NCI-H446 (cell line): ENCODE measurements at regions not wholly inside any gene's neighbourhood (a gene's known extent, or its start where the extent isn't known, plus 50 kb on each side); places are given as distances from the start of the nearest gene placed in this dataset.

Experiments used
- DNase-seq, 2 experiments: peaks; one replicate each; lab custom pipeline; 2025; lab: John Stamatoyannopoulos, UW

DNA sequence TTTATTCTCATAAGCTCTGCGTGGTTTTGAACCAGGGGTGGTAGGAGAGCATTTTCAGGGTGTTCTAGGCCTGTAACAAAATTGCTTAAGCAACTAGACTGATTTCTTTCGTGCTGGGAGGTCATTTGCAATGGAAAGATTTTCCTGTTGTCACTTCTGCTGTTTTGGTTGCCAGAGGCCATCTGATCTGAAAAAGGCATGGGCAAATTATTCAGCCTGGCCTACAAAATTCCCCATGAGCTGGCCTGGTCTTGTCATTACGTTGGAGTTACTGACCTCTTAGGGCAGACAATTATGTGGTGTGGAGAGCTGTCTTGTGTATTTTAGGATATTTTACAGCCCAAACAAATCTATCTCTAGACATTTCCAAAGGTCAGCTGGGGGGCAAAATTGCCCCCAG lies 444.4 kb upstream of the DAB1 start:
- DNase-seq, result no peak

- no peak for DNase-seq
Observed at GRCh38 chr1:57866998-57867397, 443.1 kb upstream of the DAB1 start.

DNA sequence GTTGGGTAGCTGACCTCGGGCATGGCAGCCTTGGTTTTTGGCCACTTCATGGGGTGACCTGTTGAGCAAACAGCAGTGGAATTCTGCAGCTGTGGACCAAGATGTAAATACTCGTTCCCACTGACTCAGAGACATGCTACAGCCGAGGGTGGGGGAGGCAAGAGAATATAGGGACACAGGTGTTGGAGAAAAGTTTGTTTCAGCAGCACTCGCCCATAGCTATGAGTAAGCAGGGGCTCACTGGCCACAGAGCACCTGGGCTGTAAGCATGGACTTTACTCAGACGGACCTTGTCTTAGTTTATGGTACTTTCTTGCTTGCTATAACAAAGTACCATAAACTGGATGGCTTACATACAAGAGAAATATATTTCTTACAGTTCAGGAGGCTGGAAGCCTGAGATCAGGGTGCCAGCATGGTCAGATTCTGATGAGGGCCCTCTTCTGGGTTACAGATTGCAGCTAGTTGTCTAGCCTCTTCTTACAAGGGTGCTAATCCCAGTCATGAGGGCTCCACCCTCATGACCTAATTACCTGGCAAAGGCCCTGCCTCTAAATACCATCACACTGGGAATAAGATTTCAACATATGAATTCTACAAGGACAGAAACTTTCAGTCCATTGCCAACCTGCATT lies 437.2 kb upstream of the DAB1 start:
- no peak for DNase-seq

DNA sequence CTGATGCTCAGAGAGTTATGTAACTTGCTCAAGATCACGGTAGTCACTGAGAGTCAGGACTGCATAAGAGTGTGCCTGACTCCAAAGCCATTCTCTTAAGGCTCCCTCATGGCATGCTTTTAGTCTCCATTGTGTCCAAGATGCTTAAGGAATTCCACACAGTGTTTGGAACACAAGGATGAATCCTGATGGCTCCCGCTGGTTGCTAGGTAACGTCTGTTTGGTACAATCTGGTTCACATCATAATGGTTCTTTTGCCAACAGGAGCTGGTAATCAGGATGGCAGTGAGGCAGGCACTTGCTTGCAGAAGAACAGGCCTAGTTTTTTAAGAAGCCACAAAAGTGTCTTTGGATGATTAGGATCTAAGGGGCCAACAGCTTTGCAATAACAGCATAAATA lies 436.5 kb upstream of the DAB1 start:
- peak in 1 of 2 experiments; percentile 8 for DNase-seq

GRCh38 chr1:57858740-57859139 lies 434.9 kb upstream of the DAB1 start:
- no peak for DNase-seq

DNA sequence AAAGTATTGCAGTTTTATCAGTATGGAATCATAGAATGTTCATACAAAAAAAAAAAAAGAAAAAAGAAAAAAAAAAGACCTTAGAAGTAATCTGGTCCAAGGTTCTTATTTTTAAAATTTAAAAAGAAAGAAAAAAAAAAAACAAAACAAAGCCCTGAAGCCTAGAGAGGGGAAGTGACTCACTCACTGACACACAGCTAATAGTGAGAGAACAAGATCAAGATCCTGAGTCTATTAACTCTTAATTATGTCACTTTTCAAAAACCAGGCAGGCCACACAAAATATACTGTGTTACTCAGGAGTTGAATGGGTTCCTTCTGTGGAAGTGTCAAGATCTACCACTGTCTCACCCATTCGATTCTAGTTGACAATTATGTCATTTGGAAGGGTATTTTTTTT lies 433.9 kb upstream of the DAB1 start:
- DNase-seq, result no peak

GRCh38 chr1:57854436-57854835 lies 430.6 kb upstream of the DAB1 start:
- peak; percentile 15 to 79 for DNase-seq

GRCh38 chr1:57850176-57850940 lies 426.5 kb upstream of the DAB1 start:
- DNase-seq, result no peak

GRCh38 chr1:57848406-57848805 lies 424.5 kb upstream of the DAB1 start:
- no peak for DNase-seq

GRCh38 chr1:57845041-57845440 lies 421.2 kb upstream of the DAB1 start:
- DNase-seq, result no peak

DNA sequence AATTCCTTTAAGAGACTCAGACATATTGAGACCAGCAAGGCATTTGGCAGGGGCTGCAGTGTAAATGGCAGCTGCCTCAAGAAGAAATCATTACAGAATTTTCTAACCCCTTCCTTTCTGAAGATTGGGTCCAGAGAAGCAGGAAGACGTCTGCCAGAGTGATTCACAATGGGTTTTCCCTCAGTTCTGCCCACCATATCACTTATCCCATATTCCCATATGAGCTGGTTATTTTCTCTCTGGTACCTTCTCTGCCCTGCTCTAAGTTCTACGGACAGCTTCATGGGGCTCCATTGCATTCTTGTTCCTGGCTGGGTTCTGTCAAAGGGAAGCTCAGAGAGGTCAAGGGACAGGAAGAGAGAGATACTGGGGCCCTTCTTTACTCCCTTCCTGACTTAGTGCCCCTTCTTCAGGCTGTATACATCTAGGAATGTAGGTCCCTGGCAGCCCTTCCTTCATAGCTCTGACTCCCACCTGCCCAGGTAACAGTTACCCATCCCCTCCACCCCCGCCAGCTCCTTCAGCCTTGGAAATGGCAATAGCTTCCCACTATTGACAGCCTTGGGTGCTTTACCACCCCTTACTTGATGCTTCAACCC lies 420.6 kb upstream of the DAB1 start:
- no peak for DNase-seq

DNA sequence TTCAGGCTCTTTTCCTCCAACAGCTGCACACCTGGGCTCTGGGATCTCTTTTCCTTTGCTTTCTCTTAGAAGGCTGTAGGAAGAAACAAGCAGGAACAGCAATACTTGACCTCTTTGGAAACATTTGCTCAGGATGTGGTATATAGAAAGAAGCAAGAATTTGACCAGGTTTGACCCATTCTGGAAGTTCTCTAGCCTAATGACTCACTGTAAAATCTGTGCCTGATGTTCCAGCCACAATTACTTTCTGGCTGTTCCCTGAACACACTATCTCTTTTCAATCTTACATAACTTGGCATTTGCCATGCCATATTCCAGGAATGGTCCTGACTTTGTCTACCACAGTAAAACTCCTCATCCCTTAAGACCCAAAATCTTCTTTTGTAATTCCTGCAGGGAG lies 419.9 kb upstream of the DAB1 start:
- no peak for DNase-seq

DNA sequence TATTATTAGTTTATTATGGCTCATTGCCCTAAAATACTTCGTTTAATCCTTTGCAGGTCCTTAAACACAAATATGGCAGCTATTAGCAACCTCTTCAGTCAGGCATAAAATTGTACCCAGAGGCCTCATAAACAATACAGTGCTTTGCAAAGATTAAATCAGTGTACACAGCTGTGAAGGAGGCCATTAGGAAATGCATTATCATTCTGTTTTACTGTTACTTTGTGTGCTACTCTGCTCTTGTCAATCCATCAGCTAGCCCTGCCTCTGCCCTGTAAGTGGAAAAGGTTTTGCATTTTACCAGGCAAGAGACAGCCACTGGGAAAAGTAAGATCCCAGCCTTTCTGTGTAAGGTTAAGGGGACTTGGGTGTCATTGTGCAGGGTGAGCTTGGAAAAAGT lies 415.7 kb upstream of the DAB1 start:
- DNase-seq, result no peak

DNA sequence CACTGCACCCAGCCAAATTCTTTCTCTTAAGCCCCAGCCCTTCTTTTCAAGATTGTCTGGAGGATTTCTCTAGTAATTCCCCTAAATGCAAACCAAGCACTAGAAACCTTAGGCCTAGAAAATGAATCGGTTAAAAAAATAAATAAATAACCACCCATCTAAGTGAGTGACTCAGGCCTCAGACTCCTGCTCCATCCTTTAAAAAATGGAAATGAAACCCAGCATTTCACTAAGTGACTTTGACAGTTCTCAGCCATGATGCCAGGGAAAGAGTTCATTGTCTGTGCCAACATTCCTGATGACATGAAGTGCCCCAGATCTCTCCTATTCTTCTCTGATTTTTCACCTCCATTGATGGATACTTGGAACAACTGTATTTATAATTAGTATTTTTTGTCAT lies 415.2 kb upstream of the DAB1 start:
- DNase-seq, result peak in 1 of 2 experiments; percentile 1

GRCh38 chr1:57835620-57836019 lies 411.8 kb upstream of the DAB1 start:
- no peak for DNase-seq

GRCh38 chr1:57833296-57833695 lies 409.4 kb upstream of the DAB1 start:
- DNase-seq, result no peak

DNA sequence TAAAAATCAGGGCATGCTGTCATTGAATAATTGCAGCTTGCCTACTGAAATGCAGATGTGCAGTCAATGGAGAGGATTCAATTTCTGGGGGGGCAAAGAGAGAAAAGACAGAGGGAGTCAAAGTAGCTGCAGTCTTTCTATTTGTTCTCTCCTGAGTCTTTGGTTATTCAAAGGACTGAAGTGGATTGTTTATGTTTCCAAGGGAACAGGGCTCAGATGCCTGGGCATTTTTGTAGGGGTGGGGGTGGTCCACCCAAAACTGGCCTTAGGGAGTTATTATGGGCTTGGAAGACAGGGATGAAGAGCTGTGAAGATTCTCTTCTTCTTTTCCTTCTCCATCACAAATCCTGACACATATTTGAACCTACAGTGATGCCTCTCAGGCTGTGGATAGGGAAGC lies 408.8 kb upstream of the DAB1 start:
- DNase-seq, result no peak

- no peak for DNase-seq
Observed at GRCh38 chr1:57831624-57832023, 407.8 kb upstream of the DAB1 start.

GRCh38 chr1:57826535-57826934 lies 402.7 kb upstream of the DAB1 start:
- peak in 1 of 2 experiments; percentile 47 for DNase-seq

GRCh38 chr1:57824535-57824934 lies 400.7 kb upstream of the DAB1 start:
- DNase-seq, result no peak

- no peak for DNase-seq
Observed at GRCh38 chr1:57820356-57821095, 396.7 kb upstream of the DAB1 start.

DNA sequence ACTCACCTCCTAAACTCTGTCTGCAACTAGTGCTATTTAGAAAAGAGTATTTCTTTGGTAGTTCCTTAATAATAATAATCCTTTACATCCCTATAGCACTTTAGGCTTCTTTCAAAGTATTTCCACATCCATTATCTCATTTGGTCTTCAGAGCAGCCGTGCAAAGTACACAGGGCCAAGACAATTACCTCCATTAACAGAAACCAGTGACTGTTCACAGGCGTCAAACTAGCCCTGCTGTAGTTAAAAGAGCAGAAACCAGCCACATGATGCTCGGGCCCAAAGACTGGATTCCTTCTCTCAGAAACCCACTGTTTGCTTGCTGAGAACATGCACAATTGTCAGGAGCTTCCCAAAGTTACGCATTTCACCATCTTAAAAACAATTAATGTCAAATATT lies 396.0 kb upstream of the DAB1 start:
- no peak for DNase-seq

GRCh38 chr1:57803586-57803985 lies 379.7 kb upstream of the DAB1 start:
- DNase-seq, result no peak
